Retinal pigment epithelial cell (primary cell): ENCODE measurements at regions not wholly inside any gene's neighbourhood (a gene's known extent, or its start where the extent isn't known, plus 50 kb on each side); places are given as distances from the start of the nearest gene placed in this dataset.

Experiments
- DNase-seq: peaks from one replicate; pipeline ENCODE4 v3.0.0-alpha.2; 2010; ENCODE audit warnings: low read depth
- H3K4me3 ChIP-seq: 2 replicates; pipeline ENCODE4 v1.5.1; 2011; ENCODE audit warnings: mild to moderate bottlenecking, low read length, control low read depth, moderate library complexity
- TF ChIP-seq, protein P1 (sequence below): conservative IDR thresholded peaks from 2 replicates; pipeline ENCODE4 v1.5.1; 2011; ENCODE audit warnings: low read depth, low read length, control low read depth, inconsistent platforms

DNA sequence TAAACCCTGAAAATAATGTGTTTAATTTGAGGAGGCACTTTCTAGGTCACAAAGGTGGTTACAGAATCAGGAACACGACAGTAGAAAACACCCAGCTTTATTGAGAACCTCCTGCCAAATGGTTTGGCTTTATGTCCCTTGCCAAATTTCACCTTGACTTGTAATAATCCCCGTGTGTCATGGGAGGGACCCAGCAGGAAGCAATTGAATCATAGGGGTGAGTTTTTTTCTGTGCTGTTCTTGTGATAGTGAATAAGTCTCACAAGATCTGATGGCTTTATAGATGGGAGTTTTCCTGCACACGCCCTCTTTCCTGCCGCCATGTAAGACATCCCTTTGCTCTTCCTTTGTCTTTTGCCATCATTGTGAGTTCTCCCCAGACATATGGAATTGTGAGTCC, 193.8 kb upstream of the KLF6 start:
- H3K4me3 ChIP-seq = no peak overlapping the region
- TF ChIP-seq, protein P1, sequence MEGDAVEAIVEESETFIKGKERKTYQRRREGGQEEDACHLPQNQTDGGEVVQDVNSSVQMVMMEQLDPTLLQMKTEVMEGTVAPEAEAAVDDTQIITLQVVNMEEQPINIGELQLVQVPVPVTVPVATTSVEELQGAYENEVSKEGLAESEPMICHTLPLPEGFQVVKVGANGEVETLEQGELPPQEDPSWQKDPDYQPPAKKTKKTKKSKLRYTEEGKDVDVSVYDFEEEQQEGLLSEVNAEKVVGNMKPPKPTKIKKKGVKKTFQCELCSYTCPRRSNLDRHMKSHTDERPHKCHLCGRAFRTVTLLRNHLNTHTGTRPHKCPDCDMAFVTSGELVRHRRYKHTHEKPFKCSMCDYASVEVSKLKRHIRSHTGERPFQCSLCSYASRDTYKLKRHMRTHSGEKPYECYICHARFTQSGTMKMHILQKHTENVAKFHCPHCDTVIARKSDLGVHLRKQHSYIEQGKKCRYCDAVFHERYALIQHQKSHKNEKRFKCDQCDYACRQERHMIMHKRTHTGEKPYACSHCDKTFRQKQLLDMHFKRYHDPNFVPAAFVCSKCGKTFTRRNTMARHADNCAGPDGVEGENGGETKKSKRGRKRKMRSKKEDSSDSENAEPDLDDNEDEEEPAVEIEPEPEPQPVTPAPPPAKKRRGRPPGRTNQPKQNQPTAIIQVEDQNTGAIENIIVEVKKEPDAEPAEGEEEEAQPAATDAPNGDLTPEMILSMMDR = no peak
- no peak for DNase-seq

DNA sequence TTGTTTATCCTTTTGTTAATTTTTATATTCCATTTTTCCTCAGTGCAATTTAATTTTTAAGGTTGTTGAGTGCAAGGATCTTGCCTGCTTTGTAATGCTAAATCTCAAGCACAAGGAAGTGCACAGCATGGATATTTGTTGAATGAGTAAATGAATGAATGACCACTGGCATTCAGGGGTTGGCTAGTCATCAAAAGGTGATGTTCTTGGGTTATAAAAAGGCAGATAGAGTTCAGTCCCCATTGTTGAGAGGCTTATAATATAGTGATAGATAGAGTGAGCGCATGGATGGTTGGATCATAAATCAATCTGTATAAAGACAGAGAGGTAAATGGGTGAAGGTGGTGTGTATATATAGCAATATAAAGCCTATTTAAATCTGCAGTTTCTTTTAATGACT, 193.2 kb upstream of the KLF6 start:
- TF ChIP-seq, protein P1 = no peak
- no peak overlapping the region for H3K4me3 ChIP-seq
- no peak for DNase-seq

GRCh38 chr10:3977761-3978160, 192.8 kb upstream of the KLF6 start:
- no peak overlapping the region for H3K4me3 ChIP-seq
- TF ChIP-seq, protein P1 = no peak
- no peak for DNase-seq

GRCh38 chr10:3976718-3977117, 191.7 kb upstream of the KLF6 start:
- TF ChIP-seq, protein P1 = no peak
- no peak overlapping the region for H3K4me3 ChIP-seq
- no peak for DNase-seq

GRCh38 chr10:3976171-3976570, 191.2 kb upstream of the KLF6 start:
- H3K4me3 ChIP-seq = no peak overlapping the region
- TF ChIP-seq, protein P1 = no peak
- DNase-seq = no peak

DNA sequence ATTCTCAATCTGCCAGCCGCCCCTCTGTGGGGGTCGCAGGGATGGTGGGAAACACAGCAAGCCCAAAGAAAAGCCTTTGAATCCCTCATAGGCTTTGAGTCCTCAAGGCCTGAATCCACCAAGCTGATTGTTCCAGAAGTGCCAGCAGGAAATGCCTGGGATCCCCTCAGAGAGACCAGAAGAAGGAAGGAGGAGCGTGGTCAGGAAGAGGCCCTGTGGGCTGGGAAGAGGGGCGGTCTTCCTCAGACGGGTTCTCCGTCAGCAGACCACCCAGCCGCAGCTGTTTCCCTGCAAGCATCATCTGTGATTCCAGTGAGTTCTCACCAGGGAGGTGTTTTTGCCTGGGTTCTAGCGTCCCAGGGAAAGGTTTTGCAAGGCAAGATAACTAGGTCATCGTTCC, 190.0 kb upstream of the KLF6 start:
- TF ChIP-seq, protein P1 = no peak
- no peak overlapping the region for H3K4me3 ChIP-seq
- DNase-seq = no peak

GRCh38 chr10:3972460-3973301, 187.7 kb upstream of the KLF6 start:
- no peak for DNase-seq
- no peak overlapping the region for H3K4me3 ChIP-seq
- TF ChIP-seq, protein P1 = no peak
